Esophagus muscularis mucosa (tissue), 4 donors: ENCODE measurements at regions not wholly inside any gene's neighbourhood (a gene's known extent, or its start where the extent isn't known, plus 50 kb on each side); places are given as distances from the start of the nearest gene placed in this dataset.

Experiments
- DNase-seq: peaks from one replicate; pipeline ENCODE4 v3.0.0-alpha.2; 2017; ENCODE audit errors: extremely low spot score
- H3K27ac ChIP-seq, 4 donors: fragments of 200-600 bp; sonication (generic); replicated peaks in 1 of 4; 1 replicate in 3 of 4; 2 replicates in 1 of 4; pipeline ENCODE4 v1.5.1; 2016 to 2019; ENCODE audit warnings: mild to moderate bottlenecking in 1 of 4
- H3K27me3 ChIP-seq, 4 donors: fragments of 200-600 bp; sonication (generic); one replicate each; pipeline versions ENCODE4 v1.5.1 to v1.6.0; 2016 to 2019
- H3K36me3 ChIP-seq, 4 donors: fragments of 200-600 bp; sonication (generic); one replicate each; pipeline ENCODE4 v1.5.1; 2016 to 2019
- H3K4me1 ChIP-seq, 4 donors: fragments of 200-600 bp; sonication (generic); one replicate each; pipeline ENCODE4 v1.5.1; 2016 to 2019
- H3K4me3 ChIP-seq, 4 donors: fragments of 200-600 bp; sonication (generic); 1 replicate in 2 of 4; 2 replicates in 2 of 4; pipeline ENCODE4 v1.5.1; 2016 to 2019; ENCODE audit warnings: mild to moderate bottlenecking in 4 of 4, moderate library complexity in 1 of 4
- H3K9me3 ChIP-seq, 4 donors: fragments of 200-600 bp; sonication (generic); 1 replicate in 3 of 4; 2 replicates in 1 of 4; pipeline ENCODE4 v1.5.1; 2016 to 2019
- CTCF ChIP-seq, 3 experiments: fragments of 200-600 bp in 2 of 3; fragments of 450-650 bp in 1 of 3; sonication (generic) in 2 of 3; IDR thresholded peaks; one replicate each; pipeline ENCODE4 v1.5.1; 2017 to 2019; ENCODE audit warnings: antibody characterized with exemption in 3 of 3, mild to moderate bottlenecking in 2 of 3, moderate library complexity in 1 of 3
- EP300 ChIP-seq: sonication (generic); formaldehyde crosslinking; IDR thresholded peaks from one replicate; pipeline ENCODE4 v1.6.1; 2017; ENCODE audit warnings: antibody characterized with exemption
- POLR2A ChIP-seq: fragments of 450-650 bp; IDR thresholded peaks from one replicate; pipeline ENCODE4 v1.6.1; 2017; ENCODE audit warnings: antibody characterized with exemption, moderate library complexity, mild to moderate bottlenecking, low read depth
- POLR2AphosphoS5 ChIP-seq, 2 donors: sonication (generic); formaldehyde crosslinking; IDR thresholded peaks; one replicate each; pipeline ENCODE4 v1.6.1; 2017; ENCODE audit warnings: antibody characterized with exemption in 2 of 2
- WGBS: methylation state at CpG from one replicate; pipeline ENCODE4 v1.1.5; 2018; 5-methylcytosine and 5-hydroxymethylcytosine counted together
- intact Hi-C: fragments of 100-400 bp; cut with DNase I; formaldehyde crosslinking; loops from one replicate; pipeline ENCODE4 v1.15.1; 2023

GRCh38 chr7:17159500-17160037, 138.9 kb upstream of the AHR start:
- intact Hi-C loops: no loop called here
- no peak for DNase-seq
- no peak overlapping the region for H3K4me3 ChIP-seq
- no peaks in the 10 kb centered on the region for H3K27me3 ChIP-seq
- H3K36me3 ChIP-seq: no peaks in the 10 kb centered on the region
- H3K9me3 ChIP-seq: no peaks in the 10 kb centered on the region
- 78% methylated on average over 2 of the region's 2 CpGs for WGBS
- H3K27ac ChIP-seq: no peak overlapping the region
- TF ChIP-seq CTCF (IDR thresholded peaks at IDR 0.05) (no peak), EP300 (no peak), POLR2AphosphoS5 (IDR thresholded peaks at IDR 0.05) (no peak), POLR2A (no peak)
- no peaks in the 10 kb centered on the region for H3K4me1 ChIP-seq

- Histone ChIP-seq H3K27ac (no peak overlapping the region), H3K36me3 (no peaks in the 10 kb centered on the region), H3K4me1 (no peaks in the 10 kb centered on the region), H3K4me3 (no peak overlapping the region), H3K9me3 (no peaks in the 10 kb centered on the region), H3K27me3 (no peaks in the 10 kb centered on the region)
- intact Hi-C loops: no loop called here
- no peak for TF ChIP-seq CTCF (IDR thresholded peaks at IDR 0.05)
- no peak for TF ChIP-seq EP300
- TF ChIP-seq POLR2AphosphoS5 (IDR thresholded peaks at IDR 0.05): no peak
- no peak for TF ChIP-seq POLR2A
- WGBS: 78% methylated on average over 4 of the region's 4 CpGs
- DNase-seq: no peak
Measured at GRCh38 chr7:17166824-17167379, 131.6 kb upstream of the AHR start.

- Histone ChIP-seq H3K4me1 (no peaks in the 10 kb centered on the region), H3K9me3 (peaks cover 0 to 4% (median 0%) of the 10 kb centered on the region in 4 donors), H3K27me3 (no peaks in the 10 kb centered on the region), H3K36me3 (no peaks in the 10 kb centered on the region), H3K4me3 (no peak overlapping the region), H3K27ac (no peak overlapping the region)
- intact Hi-C loops: no loop called here
- DNase-seq: no peak
- TF ChIP-seq EP300 (no peak), POLR2A (no peak), POLR2AphosphoS5 (IDR thresholded peaks at IDR 0.05) (no peak), CTCF (IDR thresholded peaks at IDR 0.05) (no peak)
- WGBS: 66% methylated on average over 2 of the region's 2 CpGs
Measured at GRCh38 chr7:17168416-17168815, 130.0 kb upstream of the AHR start.

- H3K9me3 ChIP-seq: peaks cover 0 to 4% (median 0%) of the 10 kb centered on the region in 4 donors
- H3K27ac ChIP-seq: no peak overlapping the region
- TF ChIP-seq POLR2AphosphoS5 (IDR thresholded peaks at IDR 0.05) (no peak), CTCF (IDR thresholded peaks at IDR 0.05) (no peak), POLR2A (no peak), EP300 (no peak)
- intact Hi-C loops: no loop called here
- WGBS: 92% methylated on average over 3 of the region's 3 CpGs
- H3K36me3 ChIP-seq: no peaks in the 10 kb centered on the region
- H3K4me1 ChIP-seq: no peaks in the 10 kb centered on the region
- no peak for DNase-seq
- no peak overlapping the region for H3K4me3 ChIP-seq
- no peaks in the 10 kb centered on the region for H3K27me3 ChIP-seq
Measured at GRCh38 chr7:17171427-17171826, 127.0 kb upstream of the AHR start.
